Thyroid gland (tissue), 4 donors: ENCODE measurements at regions not wholly inside any gene's neighbourhood (a gene's known extent, or its start where the extent isn't known, plus 50 kb on each side); places are given as distances from the start of the nearest gene placed in this dataset.

ENCODE experiments used
- DNase-seq, 2 donors: peaks; one replicate each; pipeline ENCODE4 v3.0.0-alpha.2; 2019
- H3K27ac ChIP-seq, 3 donors: fragments of 200-600 bp; sonication (generic); 1 replicate in 2 of 3; 2 replicates in 1 of 3; pipeline ENCODE4 v1.5.1; 2016 to 2019; ENCODE audit warnings: mild to moderate bottlenecking in 1 of 3, moderate library complexity in 1 of 3
- H3K27me3 ChIP-seq: fragments of 200-600 bp; sonication (generic); one replicate; pipeline ENCODE4 v1.5.1; 2019
- H3K36me3 ChIP-seq, 2 donors: fragments of 200-600 bp; sonication (generic); one replicate each; pipeline ENCODE4 v1.5.1; 2016 to 2019
- H3K4me1 ChIP-seq, 2 donors: fragments of 200-600 bp; sonication (generic); one replicate each; pipeline ENCODE4 v1.5.1; 2017 to 2019
- H3K4me3 ChIP-seq, 3 donors: fragments of 200-600 bp; sonication (generic); replicated peaks in 1 of 3; 1 replicate in 2 of 3; 2 replicates in 1 of 3; pipeline ENCODE4 v1.5.1; 2016; ENCODE audit warnings: mild to moderate bottlenecking in 1 of 3
- H3K9me3 ChIP-seq: fragments of 200-600 bp; sonication (generic); one replicate; pipeline ENCODE4 v1.5.1; 2017
- CTCF ChIP-seq, 6 experiments: fragments of 200-600 bp in 3 of 6; fragments of 450-650 bp in 3 of 6; sonication (generic) in 3 of 6; IDR thresholded peaks; one replicate each; pipeline ENCODE4 v1.5.1; 2016 to 2019; ENCODE audit warnings: antibody characterized with exemption in 6 of 6, mild to moderate bottlenecking in 2 of 6, inconsistent platforms in 1 of 6, moderate library complexity in 1 of 6
- POLR2A ChIP-seq, 2 donors: fragments of 450-650 bp; IDR thresholded peaks; one replicate each; pipeline ENCODE4 v1.6.1; 2017; ENCODE audit warnings: antibody characterized with exemption in 2 of 2, mild to moderate bottlenecking in 2 of 2, moderate library complexity in 1 of 2
- WGBS, 2 donors: methylation state at CpG; one replicate each; pipeline ENCODE4 v1.1.5; 2017; 5-methylcytosine and 5-hydroxymethylcytosine counted together
- intact Hi-C: fragments of 100-400 bp; cut with DNase I; formaldehyde crosslinking; loops from one replicate; pipeline ENCODE4 v1.15.1; 2023

DNA sequence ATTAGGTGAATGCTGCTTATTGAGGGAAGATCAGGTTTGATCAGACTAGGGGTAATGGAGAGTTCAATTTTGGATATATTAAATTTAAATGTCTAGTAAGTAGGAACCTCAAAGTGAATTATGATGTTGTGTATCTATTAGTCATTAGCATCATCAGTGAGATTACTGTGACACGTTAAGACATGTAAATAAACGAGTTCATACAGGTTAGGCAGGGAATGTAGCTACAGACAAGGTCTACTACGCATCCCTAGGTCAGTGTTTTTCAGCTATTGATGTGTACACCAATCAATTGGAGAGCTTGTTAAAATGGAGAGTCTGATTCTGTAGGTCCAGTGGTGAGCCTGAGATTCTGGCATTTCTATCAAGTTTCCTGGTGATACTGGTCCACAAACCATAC, 120.1 kb upstream of the LRRC4C start:
- H3K36me3 ChIP-seq = no peaks in the 10 kb centered on the region
- intact Hi-C loops = no loop called here
- no peak for DNase-seq
- no peak overlapping the region for H3K27ac ChIP-seq
- WGBS, 2 donors = 81 to 82% methylated on average over 3 of the region's 3 CpGs
- H3K4me1 ChIP-seq = no peaks in the 10 kb centered on the region
- H3K27me3 ChIP-seq = no peaks in the 10 kb centered on the region
- H3K4me3 ChIP-seq = no peak overlapping the region
- TF ChIP-seq CTCF (IDR thresholded peaks at IDR 0.05) = no peak
- no peak for TF ChIP-seq POLR2A (IDR thresholded peaks at IDR 0.05)
- H3K9me3 ChIP-seq = no peaks in the 10 kb centered on the region

- Histone ChIP-seq H3K4me3 (no peak overlapping the region), H3K9me3 (no peaks in the 10 kb centered on the region), H3K36me3 (no peaks in the 10 kb centered on the region), H3K4me1 (no peaks in the 10 kb centered on the region), H3K27me3 (no peaks in the 10 kb centered on the region), H3K27ac (no peak overlapping the region)
- 46 to 53% methylated on average over 1 of the region's 1 CpG for WGBS, 2 donors
- intact Hi-C loops = no loop called here
- no peak for DNase-seq
- no peak for TF ChIP-seq CTCF (IDR thresholded peaks at IDR 0.05)
- no peak for TF ChIP-seq POLR2A (IDR thresholded peaks at IDR 0.05)
Measured at GRCh38 chr11:41609511-41609910, 150.1 kb upstream of the LRRC4C start.

DNA sequence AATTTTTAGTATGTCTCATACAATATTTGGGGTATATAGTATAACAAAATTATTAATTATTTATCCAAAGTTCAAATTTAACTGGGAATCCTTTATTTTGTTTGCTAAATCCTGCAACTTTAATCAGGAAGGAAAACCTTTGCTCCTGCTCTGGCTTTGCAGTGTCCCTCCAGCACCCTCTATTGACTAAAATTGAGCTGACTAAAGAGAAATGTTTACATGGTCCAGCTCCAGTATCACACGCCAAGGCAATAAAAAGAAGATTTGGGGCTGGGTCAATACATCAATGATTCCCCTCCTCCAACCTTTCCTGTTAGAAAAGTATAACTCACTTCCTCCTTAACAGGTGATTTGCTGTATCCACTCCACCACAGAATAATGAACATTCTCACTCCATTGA, 153.0 kb upstream of the LRRC4C start:
- 29% methylated on average over 1 of the region's 1 CpG for WGBS, 2 donors
- intact Hi-C loops = no loop called here
- Histone ChIP-seq H3K9me3 (no peaks in the 10 kb centered on the region), H3K4me3 (no peak overlapping the region), H3K27ac (no peak overlapping the region), H3K36me3 (no peaks in the 10 kb centered on the region), H3K4me1 (no peaks in the 10 kb centered on the region), H3K27me3 (no peaks in the 10 kb centered on the region)
- no peak for DNase-seq
- peak in 3 of 6 experiments; percentile 30 to 43 (median 35) for TF ChIP-seq CTCF (IDR thresholded peaks at IDR 0.05)
- no peak for TF ChIP-seq POLR2A (IDR thresholded peaks at IDR 0.05)

GRCh38 chr11:41613326-41613725, 153.9 kb upstream of the LRRC4C start:
- Histone ChIP-seq H3K36me3 (no peaks in the 10 kb centered on the region), H3K27ac (no peak overlapping the region), H3K9me3 (no peaks in the 10 kb centered on the region), H3K4me3 (no peak overlapping the region), H3K27me3 (no peaks in the 10 kb centered on the region), H3K4me1 (no peaks in the 10 kb centered on the region)
- 55 to 72% methylated on average over 1 of the region's 1 CpG for WGBS, 2 donors
- TF ChIP-seq POLR2A (IDR thresholded peaks at IDR 0.05) = no peak
- TF ChIP-seq CTCF (IDR thresholded peaks at IDR 0.05) = no peak
- no peak for DNase-seq
- intact Hi-C loops = no loop called here

GRCh38 chr11:41622707-41623359, 163.4 kb upstream of the LRRC4C start:
- intact Hi-C loops = no loop called here
- H3K36me3 ChIP-seq = no peaks in the 10 kb centered on the region
- TF ChIP-seq POLR2A (IDR thresholded peaks at IDR 0.05) (no peak), CTCF (IDR thresholded peaks at IDR 0.05) (no peak)

More at GRCh38 chr11:41622707-41623359, 163.4 kb upstream of the LRRC4C start:
- no peak for DNase-seq
- Histone ChIP-seq H3K4me1 (no peaks in the 10 kb centered on the region), H3K27me3 (no peaks in the 10 kb centered on the region), H3K27ac (no peak overlapping the region), H3K9me3 (no peaks in the 10 kb centered on the region), H3K4me3 (no peak overlapping the region)
- 85 to 90% methylated on average over 13 to 15 of the region's 32 CpGs for WGBS, 2 donors
